AG10803 (cell line): ENCODE measurements at regions not wholly inside any gene's neighbourhood (a gene's known extent, or its start where the extent isn't known, plus 50 kb on each side); places are given as distances from the start of the nearest gene placed in this dataset.

Source experiments
- DNase-seq: peaks from one replicate; pipeline ENCODE4 v3.0.0; 2010; ENCODE audit warnings: low read depth
- H3K4me3 ChIP-seq: 2 replicates; pipeline ENCODE4 v1.5.1; 2011; ENCODE audit warnings: mild to moderate bottlenecking, low read length, control low read depth
- TF ChIP-seq, protein P1 (sequence below): conservative IDR thresholded peaks from 2 replicates; pipeline ENCODE4 v1.5.1; 2011; ENCODE audit warnings: mild to moderate bottlenecking, low read length, control low read depth, inconsistent platforms

DNA sequence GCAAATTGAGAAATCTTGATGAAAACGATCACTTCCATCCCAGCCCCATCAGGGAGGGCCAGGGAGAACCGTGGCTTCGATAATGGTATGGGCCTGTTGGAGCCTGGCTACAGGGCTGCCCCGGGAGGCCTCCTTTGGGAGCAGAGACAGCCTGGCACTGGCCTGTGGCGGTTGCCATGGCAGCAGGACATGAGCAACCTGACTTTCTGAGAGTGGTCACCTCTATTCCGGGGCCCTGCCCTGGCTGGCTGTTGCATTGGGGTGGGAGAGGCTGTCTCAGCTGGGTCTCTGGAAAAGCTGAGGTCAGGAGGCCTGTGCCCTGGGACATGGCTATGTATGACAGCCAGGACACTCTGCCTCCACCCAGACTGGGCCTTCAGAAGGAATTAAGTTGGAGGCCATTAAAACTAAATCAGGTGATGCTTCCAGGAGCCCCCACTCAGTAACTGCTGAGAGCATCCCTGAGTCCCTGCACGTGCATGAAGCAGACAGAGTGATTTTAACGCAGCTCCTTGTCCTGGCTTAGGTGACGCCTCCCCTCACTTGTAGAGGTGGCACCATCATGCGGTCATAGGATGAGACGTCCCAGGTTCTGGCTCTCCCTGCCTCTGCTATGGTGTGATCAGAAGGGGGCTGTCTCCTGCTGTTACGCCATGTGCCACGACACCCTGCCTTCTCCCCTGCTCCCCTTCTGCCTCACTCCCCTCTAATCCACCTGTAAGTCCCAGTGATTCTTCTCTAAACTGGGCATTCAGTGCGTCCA, 126.3 kb downstream of the SLC25A47 start:
- TF ChIP-seq, protein P1, sequence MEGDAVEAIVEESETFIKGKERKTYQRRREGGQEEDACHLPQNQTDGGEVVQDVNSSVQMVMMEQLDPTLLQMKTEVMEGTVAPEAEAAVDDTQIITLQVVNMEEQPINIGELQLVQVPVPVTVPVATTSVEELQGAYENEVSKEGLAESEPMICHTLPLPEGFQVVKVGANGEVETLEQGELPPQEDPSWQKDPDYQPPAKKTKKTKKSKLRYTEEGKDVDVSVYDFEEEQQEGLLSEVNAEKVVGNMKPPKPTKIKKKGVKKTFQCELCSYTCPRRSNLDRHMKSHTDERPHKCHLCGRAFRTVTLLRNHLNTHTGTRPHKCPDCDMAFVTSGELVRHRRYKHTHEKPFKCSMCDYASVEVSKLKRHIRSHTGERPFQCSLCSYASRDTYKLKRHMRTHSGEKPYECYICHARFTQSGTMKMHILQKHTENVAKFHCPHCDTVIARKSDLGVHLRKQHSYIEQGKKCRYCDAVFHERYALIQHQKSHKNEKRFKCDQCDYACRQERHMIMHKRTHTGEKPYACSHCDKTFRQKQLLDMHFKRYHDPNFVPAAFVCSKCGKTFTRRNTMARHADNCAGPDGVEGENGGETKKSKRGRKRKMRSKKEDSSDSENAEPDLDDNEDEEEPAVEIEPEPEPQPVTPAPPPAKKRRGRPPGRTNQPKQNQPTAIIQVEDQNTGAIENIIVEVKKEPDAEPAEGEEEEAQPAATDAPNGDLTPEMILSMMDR, result no peak
- H3K4me3 ChIP-seq, result no peak overlapping the region
- DNase-seq, result no peak

DNA sequence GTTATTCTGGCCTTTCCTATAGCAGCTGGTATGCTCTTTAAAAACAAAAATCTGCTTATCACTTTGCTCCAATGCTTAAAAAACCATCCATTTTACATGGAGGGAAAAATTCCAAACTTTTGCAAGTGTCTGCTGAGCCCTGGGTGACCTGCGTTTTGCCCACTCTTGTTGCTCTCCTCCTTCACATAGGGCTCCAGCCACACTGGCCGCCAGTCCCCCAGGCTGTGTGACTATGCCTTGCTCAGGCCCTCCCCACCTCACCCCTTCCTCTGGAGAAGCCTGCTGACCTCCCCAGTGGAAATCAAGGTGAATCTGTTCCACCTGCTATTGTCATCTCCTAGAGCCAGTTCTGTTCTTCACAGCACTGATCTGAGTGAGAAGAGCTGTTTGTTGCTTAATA, 126.9 kb downstream of the SLC25A47 start:
- no peak for DNase-seq
- no peak overlapping the region for H3K4me3 ChIP-seq
- TF ChIP-seq, protein P1, result no peak

DNA sequence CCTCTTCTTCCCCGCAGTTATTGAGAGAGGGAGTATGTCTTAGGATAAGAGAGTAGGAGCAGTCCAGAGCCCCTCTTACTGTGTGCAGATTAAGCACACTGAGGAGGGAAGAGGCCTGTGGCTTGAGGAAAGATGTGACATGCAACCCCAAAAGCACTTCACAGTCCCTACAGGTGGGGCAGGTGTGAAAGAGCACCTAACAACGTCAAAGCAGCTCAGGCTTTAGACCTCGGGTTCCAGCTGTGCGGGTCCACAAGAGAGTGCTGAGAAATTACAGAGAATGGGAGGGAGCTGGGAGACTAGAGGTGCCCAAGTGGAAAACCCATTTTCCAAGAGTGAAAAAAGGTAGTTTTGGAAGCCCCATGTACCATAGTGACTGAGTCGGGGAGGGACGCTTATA, 127.6 kb downstream of the SLC25A47 start:
- DNase-seq, result no peak
- no peak overlapping the region for H3K4me3 ChIP-seq
- TF ChIP-seq, protein P1, result no peak

DNA sequence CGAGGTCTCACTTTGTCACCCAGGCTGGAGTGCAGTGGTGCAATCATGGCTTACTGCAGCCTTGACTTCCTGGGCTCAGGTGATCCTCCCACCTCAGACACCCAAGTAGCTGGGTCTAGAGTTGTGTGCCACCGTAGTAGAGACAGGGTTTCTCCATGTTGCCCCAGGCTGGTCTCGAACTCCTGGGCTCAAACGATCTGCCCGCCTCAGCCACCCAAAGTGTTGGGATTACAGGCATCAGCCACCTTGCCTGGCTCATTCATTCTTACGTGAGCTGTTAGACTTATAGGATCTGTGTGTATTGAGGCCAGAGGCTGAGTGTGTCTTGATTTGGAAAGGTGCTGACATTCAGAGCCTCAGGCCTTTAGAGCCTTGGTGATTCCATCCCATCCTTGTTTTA, 128.1 kb downstream of the SLC25A47 start:
- H3K4me3 ChIP-seq, result no peak overlapping the region
- DNase-seq, result no peak
- TF ChIP-seq, protein P1, result no peak

DNA sequence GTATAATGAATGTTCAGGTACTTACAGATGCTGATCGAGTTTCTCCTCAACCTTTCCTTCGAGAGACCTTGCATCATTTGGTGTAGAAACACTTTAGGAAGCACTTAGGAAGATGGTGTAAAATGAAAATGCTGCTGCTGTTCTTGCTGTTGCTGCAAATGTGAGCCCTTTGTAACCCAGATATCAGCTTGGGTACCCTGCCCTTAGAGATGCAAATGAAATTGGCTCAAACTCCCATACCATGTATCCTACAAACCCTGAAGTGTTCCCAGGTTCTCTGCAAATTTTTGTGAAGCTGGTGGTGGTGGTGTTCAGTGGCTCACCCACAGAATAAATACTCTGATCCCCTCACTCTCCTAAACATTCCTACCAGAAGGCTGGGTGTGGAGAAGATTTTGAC, 130.8 kb downstream of the SLC25A47 start:
- H3K4me3 ChIP-seq, result no peak overlapping the region
- TF ChIP-seq, protein P1, result no peak
- no peak for DNase-seq

DNA sequence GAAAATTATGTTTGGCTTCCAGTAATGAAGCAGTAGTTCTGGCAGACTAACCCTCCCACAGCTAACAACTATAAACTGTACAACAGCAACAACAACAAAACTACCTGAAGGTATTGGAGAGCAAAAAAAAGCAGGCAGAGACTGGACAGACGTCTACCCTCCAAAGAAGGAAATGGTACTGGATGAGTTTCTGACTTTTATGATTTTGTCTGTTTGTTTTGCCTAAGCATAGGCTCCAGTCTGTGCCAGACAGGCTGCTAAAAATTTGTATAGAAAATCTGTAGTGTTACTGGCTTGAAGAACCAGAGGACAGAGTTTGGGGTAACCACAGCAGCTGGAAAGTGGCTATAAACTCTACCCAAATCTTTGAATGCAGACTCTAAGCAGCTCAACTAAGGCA, 131.3 kb downstream of the SLC25A47 start:
- DNase-seq, result no peak
- TF ChIP-seq, protein P1, result no peak
- H3K4me3 ChIP-seq, result no peak overlapping the region

DNA sequence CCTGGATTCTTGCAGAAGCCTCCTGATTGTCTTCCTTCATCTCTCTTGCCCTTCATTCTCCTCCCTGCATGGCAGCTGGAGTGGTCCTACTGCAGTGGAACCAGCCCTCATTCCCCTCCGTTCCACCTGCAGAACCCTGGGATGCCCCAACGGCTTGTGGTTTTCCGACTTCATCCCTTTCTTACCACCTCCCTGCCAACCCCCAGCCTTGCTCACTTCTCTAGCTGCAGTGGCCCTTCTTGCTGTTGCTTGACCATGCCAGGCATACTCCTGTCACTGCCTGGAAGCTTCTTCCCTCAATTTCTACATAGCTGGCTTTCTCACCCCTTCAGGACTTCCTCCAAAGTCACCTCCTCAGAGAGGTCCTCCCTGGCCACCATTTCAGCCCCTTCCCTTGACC, 123.3 kb downstream of the BEGAIN start:
- TF ChIP-seq, protein P1, result no peak

More for the DNA sequence above, 123.3 kb downstream of the BEGAIN start:
- no peak overlapping the region for H3K4me3 ChIP-seq
- no peak for DNase-seq
